PFSK-1 (cell line): ENCODE measurements at regions not wholly inside any gene's neighbourhood (a gene's known extent, or its start where the extent isn't known, plus 50 kb on each side); places are given as distances from the start of the nearest gene placed in this dataset.

Experiments
- FOXP2 ChIP-seq: optimal IDR thresholded peaks from 2 replicates; pipeline ENCODE3; 2011; ENCODE audit warnings: borderline replicate concordance, control low read depth, inconsistent platforms; ENCODE audit not compliant: insufficient read depth; ENCODE audit errors: extremely low read length, extremely low read depth
- REST ChIP-seq, 2 experiments: IDR thresholded peaks; 2 replicates each; pipeline versions ENCODE4 v1.6.1 to v1.8.0; 2011 to 2012; ENCODE audit warnings: low read depth in 2 of 2, low read length in 2 of 2, control low read depth in 1 of 2, inconsistent platforms in 1 of 2, mild to moderate bottlenecking in 1 of 2, moderate library complexity in 1 of 2; ENCODE audit not compliant: insufficient read depth in 1 of 2
- TAF1 ChIP-seq: IDR thresholded peaks from 2 replicates; pipeline ENCODE4 v1.6.1; 2012; ENCODE audit warnings: low read length, control low read depth, borderline replicate concordance; ENCODE audit not compliant: insufficient read depth

- TF ChIP-seq TAF1 (no peak), REST (IDR thresholded peaks at IDR 0.05; ENCODE audit: insufficient read depth in 1 of 2, low read depth in 2 of 2, low read length in 2 of 2) (no peak), FOXP2 (no peak)
Observed at GRCh38 chr13:97133955-97134354, 88.2 kb upstream of the MBNL2 start.
